H1 (cell line): ENCODE measurements at regions not wholly inside any gene's neighbourhood (a gene's known extent, or its start where the extent isn't known, plus 50 kb on each side); places are given as distances from the start of the nearest gene placed in this dataset.

Experiments
- CTCF ChIA-PET: fragments of 300-600 bp; sonication (Branson Sonifier 250); formaldehyde crosslinking; loops from one replicate; lab custom pipeline; 2021; ENCODE audit not compliant: partially characterized antibody; lab: Charles Lee
- POLR2A ChIA-PET: fragments of 300-600 bp; sonication (Branson Sonifier 250); formaldehyde crosslinking; loops from one replicate; lab custom pipeline; 2021; ENCODE audit warnings: inconsistent platforms; ENCODE audit not compliant: partially characterized antibody; lab: Charles Lee
- DNase-seq, 2 experiments: peaks; one replicate each; pipeline versions ENCODE4 v3.0.0 to v3.0.0-alpha.2; 2010 to 2022; ENCODE audit warnings: low spot score in 2 of 2, low read depth in 1 of 2, mixed read lengths in 1 of 2
- FAIRE-seq: peaks from 2 replicates; lab custom pipeline; 2011; peaks lifted over from hg19 to GRCh38; lab: Jason Lieb, UNC
- H2AFZ ChIP-seq: 2 replicates; pipeline ENCODE4 v1.8.1; 2012; ENCODE audit warnings: low read length, inconsistent platforms
- H2AK5ac ChIP-seq: 2 replicates; pipeline ENCODE4 v1.6.1; 2013; ENCODE audit warnings: low read depth, low read length
- H2BK120ac ChIP-seq: replicated peaks from 2 replicates; pipeline ENCODE3; 2013; ENCODE audit warnings: low read depth, low read length, inconsistent platforms
- H2BK12ac ChIP-seq: 2 replicates; pipeline ENCODE4 v1.6.1; 2013; ENCODE audit warnings: low read depth, low read length
- H2BK15ac ChIP-seq: 2 replicates; pipeline ENCODE4 v1.6.1; 2013; ENCODE audit warnings: low read length
- H2BK20ac ChIP-seq: 2 replicates; pipeline ENCODE4 v1.6.1; 2013; ENCODE audit warnings: low read length
- H2BK5ac ChIP-seq: 2 replicates; pipeline ENCODE4 v1.6.1; 2013; ENCODE audit warnings: low read depth, low read length
- H3K14ac ChIP-seq: 2 replicates; pipeline ENCODE4 v1.6.1; 2013; ENCODE audit warnings: inconsistent platforms; ENCODE audit not compliant: insufficient read length
- H3K18ac ChIP-seq: 2 replicates; pipeline ENCODE4 v1.6.1; 2013; ENCODE audit warnings: low read length; ENCODE audit errors: extremely low read depth
- H3K23ac ChIP-seq: 2 replicates; pipeline ENCODE4 v1.6.1; 2013; ENCODE audit warnings: inconsistent platforms; ENCODE audit not compliant: insufficient read length
- H3K23me2 ChIP-seq: 2 replicates; pipeline ENCODE4 v1.6.1; 2013; ENCODE audit warnings: low read depth, low read length
- H3K27ac ChIP-seq: 2 replicates; pipeline ENCODE4 v1.6.1; 2011; ENCODE audit warnings: low read depth, low read length, inconsistent platforms
- H3K27me3 ChIP-seq, 4 experiments: replicated peaks in 1 of 4; 1 replicate in 1 of 4; 2 replicates in 3 of 4; pipeline versions ENCODE4 v1.6.1 to v1.8.1; 2011 to 2013; ENCODE audit warnings: low read length in 3 of 4, mild to moderate bottlenecking in 3 of 4, inconsistent platforms in 2 of 4, mixed read lengths in 2 of 4, moderate library complexity in 1 of 4; ENCODE audit not compliant: control insufficient read depth in 3 of 4, insufficient read depth in 3 of 4; ENCODE audit errors: extremely low read depth in 1 of 4
- H3K36me3 ChIP-seq, 4 experiments: 2 replicates each; pipeline versions ENCODE4 v1.6.1 to v1.8.1; 2011 to 2013; ENCODE audit warnings: mild to moderate bottlenecking in 4 of 4, low read length in 3 of 4, moderate library complexity in 2 of 4, control low read depth in 1 of 4, inconsistent platforms in 1 of 4; ENCODE audit not compliant: insufficient read depth in 4 of 4, control insufficient read depth in 2 of 4
- H3K4ac ChIP-seq: replicated peaks from 2 replicates; pipeline ENCODE3; 2013; ENCODE audit warnings: low read length, low read depth, mixed read lengths, inconsistent platforms; ENCODE audit not compliant: insufficient read length
- H3K4me1 ChIP-seq, 4 experiments: replicated peaks in 1 of 4; 1 replicate in 1 of 4; 2 replicates in 3 of 4; pipeline versions ENCODE4 v1.6.1 to v1.8.1; 2011 to 2013; ENCODE audit warnings: low read length in 3 of 4, inconsistent platforms in 2 of 4, mixed read lengths in 1 of 4; ENCODE audit not compliant: insufficient read depth in 4 of 4, control insufficient read depth in 3 of 4
- H3K4me2 ChIP-seq, 2 experiments: 2 replicates each; pipeline versions ENCODE4 v1.6.1 to v1.8.1; 2011 to 2013; ENCODE audit warnings: low read depth in 2 of 2, low read length in 2 of 2, control low read depth in 1 of 2, inconsistent platforms in 1 of 2, mild to moderate bottlenecking in 1 of 2; ENCODE audit not compliant: insufficient read depth in 1 of 2
- H3K4me3 ChIP-seq, 4 experiments: fragments of 200-600, 300-600 bp in 1 of 4; sonication (generic), shearing (Covaris generic), sonication (Bioruptor Twin) in 1 of 4; 2 replicates each; pipeline versions ENCODE4 v1.5.1 to v1.8.1; 2011 to 2016; ENCODE audit warnings: low read length in 4 of 4, low read depth in 3 of 4, control low read depth in 2 of 4, inconsistent platforms in 2 of 4, mild to moderate bottlenecking in 2 of 4, mixed read lengths in 1 of 4, moderate library complexity in 1 of 4; ENCODE audit not compliant: insufficient read depth in 2 of 4; ENCODE audit errors: extremely low read depth in 1 of 4
- H3K56ac ChIP-seq: replicated peaks from 2 replicates; pipeline ENCODE3; 2013; ENCODE audit warnings: low read depth, mild to moderate bottlenecking, mixed read lengths, low read length, inconsistent platforms; ENCODE audit not compliant: insufficient read length
- H3K79me1 ChIP-seq: 2 replicates; pipeline ENCODE4 v1.6.1; 2013; ENCODE audit warnings: low read depth, low read length, control low read depth
- H3K79me2 ChIP-seq, 2 experiments: 2 replicates each; pipeline versions ENCODE4 v1.6.1 to v1.8.1; 2012 to 2013; ENCODE audit warnings: low read length in 2 of 2, mild to moderate bottlenecking in 2 of 2, inconsistent platforms in 1 of 2; ENCODE audit not compliant: insufficient read depth in 2 of 2, control insufficient read depth in 1 of 2
- H3K9ac ChIP-seq, 4 experiments: replicated peaks in 1 of 4; 1 replicate in 1 of 4; 2 replicates in 3 of 4; pipeline versions ENCODE4 v1.6.1 to v1.8.1; 2011 to 2013; ENCODE audit warnings: low read depth in 3 of 4, low read length in 3 of 4, control low read depth in 2 of 4, mild to moderate bottlenecking in 2 of 4, moderate library complexity in 2 of 4, inconsistent platforms in 1 of 4; ENCODE audit errors: extremely low read depth in 1 of 4
- H3K9me3 ChIP-seq, 2 experiments: 2 replicates each; pipeline versions ENCODE4 v1.6.1 to v1.8.1; 2012 to 2013; ENCODE audit warnings: mild to moderate bottlenecking in 2 of 2, moderate library complexity in 2 of 2, control low read depth in 1 of 2, inconsistent platforms in 1 of 2, low read depth in 1 of 2, low read length in 1 of 2, mixed read lengths in 1 of 2; ENCODE audit not compliant: insufficient read depth in 2 of 2
- H4K20me1 ChIP-seq, 2 experiments: replicated peaks in 1 of 2; 2 replicates each; pipeline versions ENCODE3 to v1.8.1; 2011 to 2013; ENCODE audit warnings: inconsistent platforms in 2 of 2, low read length in 2 of 2, mild to moderate bottlenecking in 1 of 2; ENCODE audit not compliant: insufficient read depth in 2 of 2, control insufficient read depth in 1 of 2
- H4K5ac ChIP-seq: 2 replicates; pipeline ENCODE4 v1.6.1; 2013; ENCODE audit warnings: low read length, low read depth, mixed read lengths, inconsistent platforms; ENCODE audit not compliant: insufficient read length
- H4K8ac ChIP-seq: 2 replicates; pipeline ENCODE4 v1.8.0; 2013; ENCODE audit warnings: mild to moderate bottlenecking, moderate library complexity, low read length, inconsistent platforms; ENCODE audit not compliant: insufficient read depth; ENCODE audit errors: extremely low read depth
- H4K91ac ChIP-seq: replicated peaks from 2 replicates; pipeline ENCODE3; 2013; ENCODE audit warnings: low read length, mixed read lengths, inconsistent platforms; ENCODE audit not compliant: insufficient read length
- ASH2L ChIP-seq: fragments of 200-600, 300-600 bp; sonication (generic); IDR thresholded peaks from one replicate; pipeline ENCODE4 v1.7.1; 2017; ENCODE audit warnings: low read length
- ATF2 ChIP-seq: IDR thresholded peaks from 2 replicates; pipeline ENCODE4 v1.6.1; 2012; ENCODE audit warnings: low read length, inconsistent platforms
- ATF3 ChIP-seq: IDR thresholded peaks from 2 replicates; pipeline ENCODE4 v1.6.1; 2011; ENCODE audit warnings: low read depth, mild to moderate bottlenecking, low read length; ENCODE audit not compliant: insufficient read depth
- BCL11A ChIP-seq, 2 experiments: IDR thresholded peaks; one replicate each; pipeline ENCODE4 v1.6.1; 2011; ENCODE audit warnings: low read depth in 2 of 2, low read length in 2 of 2, mild to moderate bottlenecking in 2 of 2
- CBX5 ChIP-seq: fragments of 300-800, 300-1000 bp; sonication (generic); IDR thresholded peaks from 2 replicates; pipeline ENCODE4 v1.7.1; 2016; ENCODE audit warnings: antibody characterized with exemption, low read length, low read depth
- CEBPB ChIP-seq: IDR thresholded peaks from 2 replicates; pipeline ENCODE4 v1.6.1; 2012; ENCODE audit warnings: low read depth, low read length
- CREB1 ChIP-seq: IDR thresholded peaks from 2 replicates; pipeline ENCODE4 v1.6.1; 2012; ENCODE audit warnings: inconsistent platforms
- GABPA ChIP-seq: IDR thresholded peaks from 2 replicates; pipeline ENCODE4 v1.6.1; 2011; ENCODE audit warnings: mild to moderate bottlenecking, low read length, moderate library complexity, borderline replicate concordance; ENCODE audit not compliant: insufficient read depth
- POLR2AphosphoS5 ChIP-seq: IDR thresholded peaks from 2 replicates; pipeline ENCODE4 v1.6.1; 2011; ENCODE audit warnings: low read depth, low read length
- RBBP5 ChIP-seq: IDR thresholded peaks from 2 replicates; pipeline ENCODE4 v1.7.1; 2012; ENCODE audit warnings: low read depth, mild to moderate bottlenecking, inconsistent platforms, low read length, moderate library complexity, borderline replicate concordance
- SAP30 ChIP-seq: fragments of 300-600 bp; sonication (generic); IDR thresholded peaks from 2 replicates; pipeline ENCODE4 v1.7.1; 2012; ENCODE audit warnings: low read length, moderate library complexity, mild to moderate bottlenecking, inconsistent platforms; ENCODE audit not compliant: insufficient read depth, insufficient replicate concordance
- TAF7 ChIP-seq: optimal IDR thresholded peaks from 2 replicates; pipeline ENCODE3; 2011; ENCODE audit warnings: low read depth, mild to moderate bottlenecking, inconsistent platforms, low read length, moderate library complexity, borderline replicate concordance
- WGBS, 2 experiments: shearing (Covaris generic) in 1 of 2; methylation state at CpG; one replicate each; pipeline versions ENCODE4 v1.1.6 to v1.1.7; 2013 to 2015; ENCODE audit warnings: low lambda C conversion rate in 2 of 2, mixed read lengths in 2 of 2, inconsistent platforms in 1 of 2, low coverage in 1 of 2, missing lambda C conversion rate in 1 of 2; ENCODE audit not compliant: insufficient replicate concordance in 2 of 2, insufficient coverage in 1 of 2, insufficient read length in 1 of 2; ENCODE audit errors: extremely low coverage in 1 of 2, missing lambda C conversion rate in 1 of 2; 5-methylcytosine and 5-hydroxymethylcytosine counted together

GRCh38 chr12:88400302-88400701 is 180.0 kb downstream of the KITLG start:
- ChIA-PET POLR2A (no interaction called here), CTCF (interaction anchor here (0.7 kb wide), 1 partner anchor 12 kb away, joined by 3 read pairs; no protein-coding TSS in a partner anchor)
- H3K79me1 ChIP-seq = no peaks in the 10 kb centered on the region
- WGBS, 2 experiments = 95% methylated on average over 3 of the region's 3 CpGs; no CpG with 5 or more reads in 1 of the 2 experiments
- H3K79me2 ChIP-seq = no peaks in the 10 kb centered on the region
- H4K91ac ChIP-seq = no peak overlapping the region
- no peak overlapping the region for H3K23ac ChIP-seq
- H3K14ac ChIP-seq = no peak overlapping the region
- H3K4me1 ChIP-seq = no peaks in the 10 kb centered on the region
- H3K4me2 ChIP-seq = no peak overlapping the region
- no peak overlapping the region for H2BK5ac ChIP-seq
- H2BK15ac ChIP-seq = no peak overlapping the region
- no peaks in the 10 kb centered on the region for H3K36me3 ChIP-seq
- H2AK5ac ChIP-seq = no peak overlapping the region
- no peaks in the 10 kb centered on the region for H3K23me2 ChIP-seq
- no peak overlapping the region for H4K8ac ChIP-seq
- H3K18ac ChIP-seq = no peak overlapping the region
- no peak overlapping the region for H2BK12ac ChIP-seq
- H3K9ac ChIP-seq = no peak overlapping the region
- no peaks in the 10 kb centered on the region for H4K20me1 ChIP-seq
- H3K4me3 ChIP-seq = no peak overlapping the region
- no peak overlapping the region for H3K56ac ChIP-seq
- H2AFZ ChIP-seq = no peak overlapping the region
- H3K9me3 ChIP-seq = no peaks in the 10 kb centered on the region
- no peak overlapping the region for H2BK120ac ChIP-seq
- no peak overlapping the region for H3K27ac ChIP-seq
- H3K27me3 ChIP-seq = no peaks in the 10 kb centered on the region
- no peak overlapping the region for H3K4ac ChIP-seq
- H2BK20ac ChIP-seq = no peak overlapping the region
- FAIRE-seq (no peak), DNase-seq (no peak)
- H4K5ac ChIP-seq = no peak overlapping the region
- TF ChIP-seq CBX5 (no peak), CREB1 (no peak), ATF3 (no peak), TAF7 (no peak), RBBP5 (no peak), CEBPB (no peak), ATF2 (no peak), ASH2L (no peak), SAP30 (no peak), GABPA (no peak), BCL11A (IDR thresholded peaks at IDR 0.05; ENCODE audit: low read depth in 2 of 2, low read length in 2 of 2) (no peak), POLR2AphosphoS5 (no peak)
